Astrocyte of the cerebellum (primary cell): ENCODE measurements at regions not wholly inside any gene's neighbourhood (a gene's known extent, or its start where the extent isn't known, plus 50 kb on each side); places are given as distances from the start of the nearest gene placed in this dataset.

Source experiments
- DNase-seq: peaks from one replicate; pipeline ENCODE4 v3.0.0-alpha.2; 2011; ENCODE audit warnings: low read depth
- H3K4me3 ChIP-seq: 2 replicates; pipeline ENCODE4 v1.5.1; 2011; ENCODE audit warnings: mild to moderate bottlenecking, low read depth, low read length, moderate library complexity
- in situ Hi-C: cut with HindIII; loops from 2 replicates; pipeline ENCODE4 v1.10.0; 2017; ENCODE audit warnings: low sequenced_read_pairs
- TF ChIP-seq, protein P1 (sequence below): IDR thresholded peaks from 2 replicates; pipeline ENCODE4 v1.5.1; 2012; ENCODE audit warnings: low read length, low read depth, moderate library complexity, mild to moderate bottlenecking; ENCODE audit errors: missing control alignments

DNA sequence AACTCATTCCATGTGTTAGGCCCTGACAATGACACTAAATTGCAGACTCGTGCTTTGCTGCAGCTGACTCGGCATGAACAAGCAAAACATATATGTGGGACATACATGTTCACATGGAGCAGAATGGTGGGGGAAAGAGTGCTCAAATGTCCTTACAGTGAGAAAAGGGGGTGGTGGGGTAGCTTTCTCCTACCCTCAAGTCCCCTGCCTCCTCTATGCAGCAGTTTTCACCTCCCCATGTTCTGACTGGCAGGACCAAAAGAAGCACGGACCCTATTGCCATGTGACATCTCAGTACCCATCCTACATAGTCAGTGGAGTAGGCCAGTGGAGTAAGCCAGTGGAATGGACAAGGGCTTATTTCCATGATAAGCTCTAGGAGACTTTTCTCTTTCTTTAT, 259.3 kb downstream of the TTC32 start:
- in situ Hi-C loops: no loop called here
- TF ChIP-seq, protein P1, sequence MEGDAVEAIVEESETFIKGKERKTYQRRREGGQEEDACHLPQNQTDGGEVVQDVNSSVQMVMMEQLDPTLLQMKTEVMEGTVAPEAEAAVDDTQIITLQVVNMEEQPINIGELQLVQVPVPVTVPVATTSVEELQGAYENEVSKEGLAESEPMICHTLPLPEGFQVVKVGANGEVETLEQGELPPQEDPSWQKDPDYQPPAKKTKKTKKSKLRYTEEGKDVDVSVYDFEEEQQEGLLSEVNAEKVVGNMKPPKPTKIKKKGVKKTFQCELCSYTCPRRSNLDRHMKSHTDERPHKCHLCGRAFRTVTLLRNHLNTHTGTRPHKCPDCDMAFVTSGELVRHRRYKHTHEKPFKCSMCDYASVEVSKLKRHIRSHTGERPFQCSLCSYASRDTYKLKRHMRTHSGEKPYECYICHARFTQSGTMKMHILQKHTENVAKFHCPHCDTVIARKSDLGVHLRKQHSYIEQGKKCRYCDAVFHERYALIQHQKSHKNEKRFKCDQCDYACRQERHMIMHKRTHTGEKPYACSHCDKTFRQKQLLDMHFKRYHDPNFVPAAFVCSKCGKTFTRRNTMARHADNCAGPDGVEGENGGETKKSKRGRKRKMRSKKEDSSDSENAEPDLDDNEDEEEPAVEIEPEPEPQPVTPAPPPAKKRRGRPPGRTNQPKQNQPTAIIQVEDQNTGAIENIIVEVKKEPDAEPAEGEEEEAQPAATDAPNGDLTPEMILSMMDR: no peak
- no peak for DNase-seq

DNA sequence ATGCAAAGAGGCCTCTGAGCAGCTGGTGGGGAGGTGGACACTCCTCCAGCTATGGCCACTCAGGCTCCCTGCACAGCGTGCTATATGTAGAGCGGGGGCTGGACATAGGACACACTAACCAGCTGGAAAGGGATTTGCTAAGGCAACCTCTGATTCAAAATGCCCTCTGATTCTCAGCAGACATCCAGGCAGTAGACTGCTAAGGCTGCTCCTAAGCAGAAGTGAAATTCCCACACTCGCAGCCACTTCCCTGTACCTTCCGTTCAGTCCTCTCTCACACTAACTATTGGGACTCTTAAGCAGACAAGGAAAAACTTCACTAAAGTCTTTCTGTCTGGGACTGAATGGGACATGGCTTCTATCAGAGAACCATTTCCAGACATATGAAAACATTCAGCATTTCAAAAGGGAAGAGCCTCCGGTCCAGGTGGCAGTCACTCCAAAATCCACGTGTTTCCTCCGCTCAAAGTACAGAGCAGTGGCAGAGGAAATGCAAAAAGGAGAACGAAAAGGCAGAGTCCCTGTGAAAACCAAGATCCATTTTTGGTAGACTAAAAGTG, 265.8 kb downstream of the TTC32 start:
- DNase-seq: no peak
- H3K4me3 ChIP-seq: no peak overlapping the region

More for the DNA sequence above, 259.3 kb downstream of the TTC32 start:
- no peak overlapping the region for H3K4me3 ChIP-seq

DNA sequence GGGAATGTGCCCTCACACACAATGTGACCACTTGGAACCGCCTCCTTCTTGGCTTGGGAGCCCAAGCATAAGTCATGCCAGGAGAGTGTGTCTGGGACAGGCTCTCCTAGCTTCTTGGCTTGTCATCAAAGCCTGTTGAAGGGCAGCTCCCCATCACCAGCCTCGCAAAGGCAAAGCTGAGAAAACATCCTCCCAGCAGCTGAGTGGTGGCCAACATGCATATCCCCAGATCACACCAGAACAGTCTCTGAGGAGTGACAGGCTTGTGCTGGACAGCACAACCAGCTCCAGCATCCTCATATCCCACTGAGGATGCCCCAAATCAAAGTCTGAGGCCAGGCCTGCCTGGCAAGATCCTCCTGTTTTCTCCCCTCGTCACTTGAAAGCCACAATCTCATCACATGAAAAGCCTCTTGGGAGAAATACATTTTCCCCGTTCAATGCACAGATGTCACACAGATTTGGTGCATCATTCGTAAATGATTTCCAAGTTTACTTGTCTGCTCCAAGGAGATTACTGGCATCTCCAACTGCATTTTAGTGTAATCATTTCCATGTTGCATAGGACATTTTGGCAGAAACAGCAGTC, 269.3 kb downstream of the TTC32 start:
- DNase-seq: no peak
- in situ Hi-C loops: no loop called here
- TF ChIP-seq, protein P1: no peak
- H3K4me3 ChIP-seq: no peak overlapping the region

More for the DNA sequence above, 265.8 kb downstream of the TTC32 start:
- in situ Hi-C loops: no loop called here
- TF ChIP-seq, protein P1: no peak

DNA sequence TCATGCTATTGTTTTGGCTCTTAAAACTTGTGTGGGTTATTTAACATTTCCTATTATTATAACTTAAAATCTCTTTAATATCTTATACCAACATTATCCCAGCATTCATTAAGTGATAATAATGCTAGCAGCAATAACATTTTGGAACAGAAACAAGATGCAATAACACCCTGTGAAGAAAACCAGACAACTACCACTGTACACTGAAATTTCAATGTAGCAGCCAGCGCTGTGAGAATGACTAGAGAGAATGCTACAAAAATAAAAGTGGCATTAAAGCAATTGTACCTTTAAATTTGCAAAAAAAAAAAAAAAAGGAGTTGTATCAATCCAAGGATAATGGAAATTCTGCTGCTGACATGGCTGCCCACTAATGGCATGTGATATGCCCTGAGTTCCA, 269.9 kb downstream of the TTC32 start:
- in situ Hi-C loops: no loop called here
- no peak overlapping the region for H3K4me3 ChIP-seq
- TF ChIP-seq, protein P1: no peak
- no peak for DNase-seq

DNA sequence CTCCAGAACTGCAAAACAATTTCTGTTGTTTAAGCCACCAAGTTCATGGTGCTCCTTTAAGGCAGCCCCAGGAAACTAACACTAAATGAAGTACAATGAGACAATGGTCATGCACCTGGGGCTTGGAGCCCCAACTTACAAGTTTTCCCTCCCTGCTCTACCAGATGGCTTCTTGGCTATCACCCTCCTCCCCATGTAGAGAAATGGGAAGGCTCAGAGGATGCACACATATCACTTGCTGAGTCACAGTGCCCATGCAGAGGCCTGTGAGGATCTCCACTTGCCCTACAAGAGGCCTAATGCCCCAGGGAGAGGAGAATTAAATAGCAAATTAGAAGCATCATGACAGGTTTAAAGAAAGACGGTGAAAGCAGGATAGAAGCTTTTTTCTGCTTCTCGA, 270.9 kb downstream of the TTC32 start:
- in situ Hi-C loops: no loop called here
- DNase-seq: no peak
- TF ChIP-seq, protein P1: no peak
- no peak overlapping the region for H3K4me3 ChIP-seq

DNA sequence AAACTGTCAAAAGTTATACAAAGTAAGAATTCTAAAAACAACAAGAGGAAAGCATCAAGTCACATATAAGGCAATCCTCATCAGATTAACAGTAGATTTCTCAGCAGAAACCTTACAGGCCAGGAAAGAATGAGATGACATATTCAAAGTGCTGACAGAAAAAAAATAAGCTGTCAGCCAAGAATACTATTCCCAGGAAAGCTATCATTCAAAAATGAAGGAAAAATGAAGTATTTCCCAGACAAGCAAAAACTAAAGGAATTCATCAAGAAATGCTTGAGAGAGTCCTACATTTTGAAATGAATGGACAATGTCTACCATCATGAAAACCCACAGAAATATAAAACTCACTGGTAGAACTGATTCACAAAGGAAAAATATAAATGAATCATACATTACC, 268.9 kb upstream of the OSR1 start:
- TF ChIP-seq, protein P1: no peak
- in situ Hi-C loops: no loop called here
- no peak for DNase-seq
- no peak overlapping the region for H3K4me3 ChIP-seq
